Activated naive CD8-positive, alpha-beta T cell (primary cell): ENCODE measurements at regions not wholly inside any gene's neighbourhood (a gene's known extent, or its start where the extent isn't known, plus 50 kb on each side); places are given as distances from the start of the nearest gene placed in this dataset.

Experiments used
- H3K27ac Mint-ChIP-seq: one replicate; pipeline ENCODE4 v1.8.0; 2021; ENCODE audit warnings: mixed read lengths
- H3K27me3 Mint-ChIP-seq: one replicate; pipeline ENCODE4 v1.8.0; 2021; ENCODE audit warnings: mixed read lengths
- H3K36me3 Mint-ChIP-seq: one replicate; pipeline ENCODE4 v1.8.0; 2021; ENCODE audit warnings: mixed read lengths
- H3K4me1 Mint-ChIP-seq: one replicate; pipeline ENCODE4 v1.8.0; 2021; ENCODE audit warnings: low read depth, mixed read lengths
- H3K4me3 Mint-ChIP-seq: one replicate; pipeline ENCODE4 v1.8.0; 2021; ENCODE audit warnings: mild to moderate bottlenecking, mixed read lengths
- H3K9me3 Mint-ChIP-seq: one replicate; pipeline ENCODE4 v1.8.0; 2021; ENCODE audit warnings: low read depth, mixed read lengths

DNA sequence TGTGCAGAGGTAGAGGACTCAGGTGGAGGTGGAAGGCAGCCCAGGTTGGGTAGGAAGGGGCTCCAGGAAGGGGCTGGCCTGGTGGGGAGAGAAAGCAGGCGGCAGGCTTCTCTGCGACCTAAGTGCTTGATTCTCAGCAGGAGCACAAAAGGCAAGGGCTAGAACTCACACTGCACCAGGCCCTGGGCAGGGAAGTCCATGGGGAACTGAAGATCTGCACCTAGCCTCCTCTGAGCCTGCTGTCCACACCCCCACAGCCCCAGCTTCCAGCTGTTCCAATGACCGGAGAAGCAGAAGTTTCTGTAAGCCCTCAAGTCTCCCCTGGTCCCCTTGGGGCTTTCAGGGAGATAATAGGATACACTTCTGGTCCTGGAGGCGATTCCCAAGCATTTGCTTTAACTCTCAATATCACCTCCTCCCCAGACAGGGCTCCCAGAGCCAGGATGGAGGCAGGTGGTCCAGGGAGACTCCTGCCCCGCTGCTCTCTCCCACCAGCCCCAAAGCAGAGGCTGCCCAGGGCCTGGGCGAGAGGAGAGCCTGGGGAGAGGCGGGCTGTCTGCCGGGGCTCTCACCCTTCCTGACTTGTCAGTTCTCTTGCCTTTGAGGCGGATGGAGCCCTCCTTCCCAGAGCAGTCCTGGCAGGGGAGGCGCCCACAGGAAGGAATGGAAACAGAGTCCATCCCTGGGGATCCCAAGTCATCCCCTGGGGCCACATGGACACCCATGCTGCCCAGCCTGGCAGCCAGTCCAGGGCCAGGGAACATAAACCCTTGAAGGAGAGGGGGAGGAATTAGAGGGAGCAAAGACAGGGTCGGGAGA, 126.0 kb downstream of the RBFOX3 start:
- H3K9me3 Mint-ChIP-seq: no peaks in the 10 kb centered on the region

DNA sequence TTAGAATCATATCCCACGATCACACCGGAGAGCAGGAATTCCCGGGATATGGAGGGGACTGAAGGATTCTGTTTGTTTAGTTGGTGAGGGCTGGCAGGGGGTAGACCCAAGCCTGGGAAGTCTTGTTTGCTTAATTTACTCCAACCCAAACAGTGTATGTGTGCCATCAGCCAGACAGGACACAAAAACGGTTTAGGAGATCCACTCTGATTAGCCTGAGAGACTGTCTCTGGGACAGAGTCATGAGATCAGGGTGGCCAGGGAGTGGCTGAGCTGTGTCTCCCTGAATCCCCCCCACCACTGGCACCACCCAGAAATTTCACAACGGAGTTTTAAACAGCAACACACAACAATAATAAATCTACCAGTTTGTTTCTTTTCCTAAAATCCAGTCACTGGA, 127.0 kb downstream of the RBFOX3 start:
- H3K27me3 Mint-ChIP-seq: peaks cover 21% of the 10 kb centered on the region

More for the DNA sequence above, 126.0 kb downstream of the RBFOX3 start:
- H3K27me3 Mint-ChIP-seq: peaks cover 24% of the 10 kb centered on the region
- H3K4me3 Mint-ChIP-seq: no peak overlapping the region
- no peaks in the 10 kb centered on the region for H3K36me3 Mint-ChIP-seq
- no peaks in the 10 kb centered on the region for H3K4me1 Mint-ChIP-seq
- no peak overlapping the region for H3K27ac Mint-ChIP-seq

DNA sequence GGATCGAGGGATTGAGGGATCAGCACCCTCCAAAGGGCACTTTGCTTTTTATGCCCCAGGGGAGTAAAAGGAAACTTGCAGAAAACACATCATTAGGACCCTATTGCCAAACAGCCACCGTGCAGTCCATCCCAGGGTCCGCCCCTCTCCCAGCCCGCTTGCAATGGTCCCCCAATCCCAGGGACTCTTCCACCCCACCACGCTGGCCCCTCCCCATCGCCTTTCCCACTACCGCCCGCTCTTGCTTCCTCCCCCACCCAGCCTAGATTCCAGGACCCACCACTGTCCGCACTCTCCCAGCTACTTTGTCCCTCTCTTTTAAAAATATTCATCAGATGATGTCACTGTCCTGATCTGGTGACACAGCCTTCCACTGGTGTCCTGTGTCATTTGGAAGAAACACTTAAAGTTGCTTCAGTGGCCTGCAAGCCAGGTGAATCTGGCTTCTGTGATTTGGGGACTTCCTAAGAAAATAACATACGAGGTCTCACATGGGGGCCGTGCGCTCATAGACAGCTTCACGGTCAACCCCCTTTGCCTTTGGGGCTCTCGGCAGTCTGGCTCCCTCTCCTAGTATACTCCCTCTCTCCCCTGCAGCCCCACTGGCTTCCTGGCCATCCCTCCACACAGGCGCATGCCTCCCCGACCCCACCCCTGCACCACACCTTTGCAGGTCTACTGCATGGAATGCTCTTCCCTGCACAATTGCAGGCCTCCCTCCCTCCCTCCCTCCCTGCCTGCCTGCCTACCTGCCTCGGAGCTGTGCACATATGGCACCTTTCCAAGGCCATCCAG, 127.9 kb downstream of the RBFOX3 start:
- Mint-ChIP-seq H3K36me3 (no peaks in the 10 kb centered on the region), H3K9me3 (no peaks in the 10 kb centered on the region), H3K27ac (no peak overlapping the region), H3K27me3 (peaks cover 21% of the 10 kb centered on the region), H3K4me1 (no peaks in the 10 kb centered on the region), H3K4me3 (no peak overlapping the region)

More for the DNA sequence above, 127.0 kb downstream of the RBFOX3 start:
- Mint-ChIP-seq H3K4me3 (no peak overlapping the region), H3K36me3 (no peaks in the 10 kb centered on the region), H3K4me1 (no peaks in the 10 kb centered on the region), H3K9me3 (no peaks in the 10 kb centered on the region), H3K27ac (no peak overlapping the region)

- no peaks in the 10 kb centered on the region for H3K4me1 Mint-ChIP-seq
- H3K4me3 Mint-ChIP-seq: no peak overlapping the region
- H3K9me3 Mint-ChIP-seq: no peaks in the 10 kb centered on the region
- peaks cover 19% of the 10 kb centered on the region for H3K27me3 Mint-ChIP-seq
- no peak overlapping the region for H3K27ac Mint-ChIP-seq
- no peaks in the 10 kb centered on the region for H3K36me3 Mint-ChIP-seq
Measured at GRCh38 chr17:79479876-79480275, 131.0 kb downstream of the RBFOX3 start.

DNA sequence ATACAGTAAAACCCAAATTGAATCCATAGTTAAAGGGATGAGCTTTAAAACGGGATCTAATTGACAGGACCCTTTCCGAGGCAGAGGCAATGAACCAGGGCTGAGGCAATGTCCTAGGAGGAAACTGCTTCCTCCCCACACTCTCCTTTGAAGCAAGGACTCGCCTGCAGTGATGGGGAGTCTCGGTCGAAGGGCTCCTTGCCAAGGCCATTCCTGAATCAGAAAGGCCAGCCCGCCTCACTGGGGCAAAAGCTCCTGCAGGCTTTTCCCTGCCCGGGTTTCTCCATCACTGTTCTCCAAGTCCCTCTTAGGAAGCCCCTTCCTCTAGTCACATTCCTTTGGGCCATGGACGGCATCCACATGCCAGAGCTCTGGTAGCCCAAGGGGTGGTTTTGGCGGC, 132.0 kb downstream of the RBFOX3 start:
- Mint-ChIP-seq H3K9me3 (no peaks in the 10 kb centered on the region), H3K36me3 (no peaks in the 10 kb centered on the region), H3K4me1 (no peaks in the 10 kb centered on the region), H3K27me3 (peaks cover 21% of the 10 kb centered on the region), H3K27ac (no peak overlapping the region), H3K4me3 (no peak overlapping the region)

GRCh38 chr17:79478051-79478461, 132.8 kb downstream of the RBFOX3 start:
- H3K4me3 Mint-ChIP-seq: no peak overlapping the region
- no peak overlapping the region for H3K27ac Mint-ChIP-seq
- no peaks in the 10 kb centered on the region for H3K4me1 Mint-ChIP-seq
- H3K36me3 Mint-ChIP-seq: no peaks in the 10 kb centered on the region
- H3K9me3 Mint-ChIP-seq: no peaks in the 10 kb centered on the region
- H3K27me3 Mint-ChIP-seq: peaks cover 24% of the 10 kb centered on the region

- H3K4me3 Mint-ChIP-seq: no peak overlapping the region
- no peak overlapping the region for H3K27ac Mint-ChIP-seq
- H3K36me3 Mint-ChIP-seq: no peaks in the 10 kb centered on the region
- H3K9me3 Mint-ChIP-seq: no peaks in the 10 kb centered on the region
- H3K27me3 Mint-ChIP-seq: peaks cover 21% of the 10 kb centered on the region
- H3K4me1 Mint-ChIP-seq: no peaks in the 10 kb centered on the region
Measured at GRCh38 chr17:79476074-79476652, 134.7 kb downstream of the RBFOX3 start.

DNA sequence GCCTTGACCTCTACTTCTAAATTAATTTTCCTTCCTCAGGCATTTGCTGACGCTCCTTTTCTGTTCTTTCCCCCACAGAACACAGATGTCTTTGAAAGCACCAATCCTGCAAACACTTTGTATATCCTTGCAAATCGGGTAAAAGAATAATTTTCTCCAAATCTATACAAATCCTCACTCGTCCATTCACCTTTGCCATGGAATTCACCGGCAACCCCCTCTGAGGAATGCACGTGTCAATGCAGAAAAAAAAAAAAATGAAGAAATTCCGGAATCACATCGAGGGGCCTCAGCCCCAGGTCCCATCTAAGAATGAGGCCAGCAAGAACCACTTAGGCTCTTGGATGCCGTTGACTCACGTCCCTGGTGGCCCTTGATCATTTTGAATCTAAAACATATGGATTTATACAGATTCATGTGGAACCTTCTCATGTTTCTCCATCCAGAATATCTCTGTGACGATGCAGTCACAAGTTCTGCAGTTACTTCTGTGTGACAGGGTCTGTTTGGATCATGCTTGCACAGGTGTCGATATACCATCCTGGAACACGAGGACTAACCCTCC, 136.9 kb downstream of the RBFOX3 start:
- H3K27ac Mint-ChIP-seq: no peak overlapping the region
- H3K4me1 Mint-ChIP-seq: no peaks in the 10 kb centered on the region
- H3K36me3 Mint-ChIP-seq: no peaks in the 10 kb centered on the region
- H3K27me3 Mint-ChIP-seq: peaks cover 21% of the 10 kb centered on the region
- no peaks in the 10 kb centered on the region for H3K9me3 Mint-ChIP-seq
- no peak overlapping the region for H3K4me3 Mint-ChIP-seq

DNA sequence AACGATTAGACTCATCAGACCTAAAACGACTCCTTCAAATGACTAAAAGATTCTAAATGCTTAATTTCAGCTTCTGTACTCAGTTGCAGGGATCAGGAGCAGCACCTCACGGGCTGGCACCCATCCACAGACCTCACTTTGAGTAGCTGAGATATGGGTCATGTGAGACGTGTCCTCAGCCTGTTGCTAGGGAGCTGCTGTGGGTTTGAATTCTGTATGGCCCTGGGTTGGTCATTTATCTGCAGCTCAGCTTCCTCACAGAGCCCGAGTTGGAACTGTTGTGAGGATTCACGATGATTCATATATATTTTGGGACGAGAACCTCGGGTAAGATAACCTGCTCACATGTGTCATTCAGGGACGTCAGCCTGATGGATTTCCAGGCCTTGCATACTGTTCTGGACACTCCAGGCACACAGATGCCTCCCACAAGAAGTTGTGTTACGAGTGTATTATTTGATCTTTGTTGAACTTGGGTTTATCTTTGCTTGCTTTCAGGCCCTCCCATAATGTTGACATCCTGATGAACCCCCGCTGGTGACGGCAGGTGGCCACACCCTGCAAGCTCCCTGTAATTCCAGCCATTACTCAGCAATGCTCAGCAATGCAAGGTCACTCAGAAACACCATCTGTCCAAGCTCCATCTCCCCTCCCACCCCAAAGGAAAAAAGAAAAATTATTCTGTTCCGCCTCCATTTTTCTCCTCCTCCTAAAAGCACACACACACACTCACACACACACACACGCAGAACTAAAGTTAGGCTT, 137.6 kb downstream of the RBFOX3 start:
- no peaks in the 10 kb centered on the region for H3K4me1 Mint-ChIP-seq
- peaks cover 21% of the 10 kb centered on the region for H3K27me3 Mint-ChIP-seq
- no peaks in the 10 kb centered on the region for H3K36me3 Mint-ChIP-seq
- no peaks in the 10 kb centered on the region for H3K9me3 Mint-ChIP-seq
- no peak overlapping the region for H3K27ac Mint-ChIP-seq
- no peak overlapping the region for H3K4me3 Mint-ChIP-seq

GRCh38 chr17:79470754-79471153, 140.1 kb downstream of the RBFOX3 start:
- no peak overlapping the region for H3K27ac Mint-ChIP-seq
- no peaks in the 10 kb centered on the region for H3K36me3 Mint-ChIP-seq
- no peaks in the 10 kb centered on the region for H3K9me3 Mint-ChIP-seq
- peaks cover 18% of the 10 kb centered on the region for H3K27me3 Mint-ChIP-seq
- H3K4me3 Mint-ChIP-seq: no peak overlapping the region
- no peaks in the 10 kb centered on the region for H3K4me1 Mint-ChIP-seq

DNA sequence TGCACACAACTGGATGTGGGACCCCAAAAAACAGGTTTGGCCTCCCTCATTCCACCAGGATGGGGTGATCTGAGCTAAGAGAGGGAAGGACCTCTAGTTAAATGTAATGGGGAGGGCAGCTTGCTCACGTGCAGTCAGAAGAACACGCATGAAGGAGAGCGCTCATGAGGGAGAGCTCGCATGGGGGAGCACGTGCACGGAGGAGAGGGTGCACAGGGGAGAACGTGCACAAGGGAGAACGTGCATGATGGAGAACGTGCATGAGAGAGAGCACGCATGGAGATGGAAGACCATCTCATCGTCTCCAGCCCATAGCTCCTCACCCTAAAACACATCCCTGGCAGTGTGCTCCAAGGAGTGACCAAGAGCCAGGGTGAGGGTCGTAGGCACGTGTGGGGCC, 141.2 kb downstream of the RBFOX3 start:
- Mint-ChIP-seq H3K4me1 (no peaks in the 10 kb centered on the region), H3K27ac (no peak overlapping the region), H3K9me3 (no peaks in the 10 kb centered on the region), H3K36me3 (no peaks in the 10 kb centered on the region), H3K27me3 (peaks cover 9% of the 10 kb centered on the region), H3K4me3 (no peak overlapping the region)

GRCh38 chr17:79468183-79468944, 142.5 kb downstream of the RBFOX3 start:
- Mint-ChIP-seq H3K4me3 (no peak overlapping the region), H3K27ac (no peak overlapping the region), H3K36me3 (no peaks in the 10 kb centered on the region), H3K27me3 (peaks cover 2% of the 10 kb centered on the region), H3K9me3 (no peaks in the 10 kb centered on the region), H3K4me1 (no peaks in the 10 kb centered on the region)

GRCh38 chr17:79466562-79467350, 144.1 kb downstream of the RBFOX3 start:
- no peak overlapping the region for H3K4me3 Mint-ChIP-seq
- H3K4me1 Mint-ChIP-seq: no peaks in the 10 kb centered on the region
- no peaks in the 10 kb centered on the region for H3K9me3 Mint-ChIP-seq
- no peaks in the 10 kb centered on the region for H3K27me3 Mint-ChIP-seq
- H3K27ac Mint-ChIP-seq: no peak overlapping the region
- H3K36me3 Mint-ChIP-seq: no peaks in the 10 kb centered on the region
